KG1 (cell line): ENCODE measurements at regions not wholly inside any gene's neighbourhood (a gene's known extent, or its start where the extent isn't known, plus 50 kb on each side); places are given as distances from the start of the nearest gene placed in this dataset.
"Not testable (repeated sequence)": the region's sequence is repeated elsewhere in the genome, so short reads cannot be mapped to it uniquely, and the experiment has no call there.

ENCODE experiments used
- DNase-seq: peaks from one replicate; lab custom pipeline; 2025; lab: John Stamatoyannopoulos, UW

DNA sequence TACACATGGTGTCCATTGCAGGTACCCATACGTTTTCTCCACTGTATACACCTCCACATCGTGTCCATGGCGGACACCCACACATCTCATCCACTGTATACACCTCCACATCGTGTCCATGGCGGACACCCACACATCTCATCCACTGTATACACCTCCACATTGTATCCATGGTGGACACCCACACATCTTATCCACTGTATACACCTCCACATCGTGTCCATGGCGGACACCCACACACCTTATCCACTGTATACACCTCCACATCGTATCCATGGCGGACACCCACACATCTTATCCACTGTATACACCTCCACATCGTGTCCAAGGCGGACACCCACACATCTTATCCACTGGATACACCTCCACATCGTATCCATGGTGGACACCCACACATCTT is 50.4 kb upstream of the TTC34 start:
- not testable (repeated sequence) for DNase-seq

DNA sequence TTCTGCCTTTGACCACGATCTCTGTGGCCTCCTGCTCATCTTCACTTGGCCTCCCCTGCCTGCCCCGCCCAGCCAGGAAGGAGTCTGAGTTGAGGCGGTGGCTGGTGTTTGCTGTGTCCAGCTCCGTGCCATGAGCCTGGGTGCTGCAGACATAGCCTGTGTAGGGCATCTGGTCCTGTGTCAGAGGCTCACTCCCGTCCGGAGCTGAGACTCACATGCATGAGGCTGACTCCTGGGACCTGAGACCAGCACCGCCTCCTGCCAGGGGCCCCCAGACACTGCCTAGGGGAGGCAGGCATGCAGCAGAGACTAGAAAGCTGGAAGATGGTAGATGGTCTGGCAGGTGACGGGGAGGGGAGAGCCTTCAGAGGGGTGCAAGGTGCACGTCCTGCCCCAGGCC is 52.2 kb upstream of the TTC34 start:
- DNase-seq: no peak

DNA sequence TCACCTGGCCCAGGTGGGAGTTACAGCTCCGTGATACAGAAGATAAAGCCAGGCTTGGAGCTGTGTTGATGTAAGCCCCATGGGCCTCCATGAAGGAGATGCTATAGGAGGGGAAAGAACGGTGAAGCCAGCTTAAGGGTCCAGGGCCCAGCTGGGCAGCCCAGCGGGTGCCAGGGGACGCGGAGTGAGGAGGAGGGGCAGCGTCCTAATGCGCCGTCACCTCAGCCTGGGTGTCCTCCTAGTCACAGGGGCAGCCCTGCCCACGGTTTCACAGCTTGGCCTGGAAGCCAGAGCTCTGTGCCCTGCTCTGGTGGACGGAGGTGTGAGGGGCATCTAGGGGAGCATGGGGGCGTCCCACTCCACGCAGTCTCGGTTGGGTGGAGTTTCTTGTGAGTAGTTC is 52.7 kb upstream of the TTC34 start:
- no peak for DNase-seq

GRCh38 chr1:2854611-2855010 is 53.1 kb upstream of the TTC34 start:
- DNase-seq: no peak

- DNase-seq: no peak
Measured at GRCh38 chr1:2855206-2856065, 53.9 kb upstream of the TTC34 start.

GRCh38 chr1:2856066-2856390 is 54.5 kb upstream of the TTC34 start:
- no peak for DNase-seq

DNA sequence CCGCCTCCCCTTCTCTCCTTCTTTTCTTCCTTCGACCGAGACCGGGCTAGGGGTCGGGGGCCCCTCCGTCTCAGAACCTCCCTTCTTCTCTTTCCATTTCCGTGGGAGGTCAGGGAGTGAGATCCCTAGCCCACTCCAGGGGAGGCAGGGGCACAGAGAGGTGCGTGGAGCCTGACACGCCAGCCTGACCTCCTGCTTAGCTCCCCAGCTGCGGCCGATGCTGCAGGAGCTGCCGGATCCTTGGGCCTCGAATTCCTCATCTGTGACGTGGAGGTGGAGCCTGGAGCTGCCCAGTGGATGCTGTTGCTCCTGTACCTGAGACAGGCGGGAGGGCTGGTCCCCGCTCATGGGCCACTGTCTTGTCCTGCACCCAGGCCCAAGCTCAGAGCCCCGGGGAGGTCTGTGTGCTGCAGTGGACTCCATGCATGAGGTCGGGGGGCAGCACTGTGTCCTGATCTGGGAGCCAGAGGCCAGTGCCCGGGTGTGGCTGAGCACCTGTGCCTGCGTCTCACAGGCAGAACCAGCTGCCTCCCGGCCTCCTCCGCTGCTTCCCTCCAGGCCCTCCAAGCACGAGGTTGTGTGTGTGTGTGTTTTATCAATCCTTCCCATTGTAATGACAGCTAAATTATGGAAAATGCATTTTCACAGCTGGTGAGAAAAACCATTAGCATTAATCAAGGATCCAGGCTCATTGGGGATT is 55.3 kb upstream of the TTC34 start:
- no peak for DNase-seq

DNA sequence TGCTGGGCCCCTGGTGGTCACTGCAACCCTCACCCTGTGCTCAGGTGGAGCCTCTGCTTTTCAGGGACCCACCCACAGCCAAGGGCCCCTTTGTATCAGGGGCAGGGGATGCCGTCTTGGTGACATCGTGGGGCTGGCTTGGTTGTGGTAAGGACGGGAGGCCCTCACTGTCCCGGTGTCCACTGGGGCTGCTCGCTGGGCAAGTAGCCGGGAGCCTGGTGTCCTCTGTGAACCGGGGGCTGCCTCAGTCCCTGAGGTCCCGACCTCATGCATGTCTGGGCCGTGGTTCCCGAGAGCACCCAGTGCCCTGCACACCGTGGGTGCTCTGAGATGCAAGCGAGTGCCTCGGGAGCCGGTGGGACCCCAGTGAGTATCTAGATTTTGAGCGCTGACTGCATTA is 56.0 kb upstream of the TTC34 start:
- DNase-seq: no peak

GRCh38 chr1:2858676-2859075 is 57.2 kb upstream of the TTC34 start:
- DNase-seq: no peak

DNA sequence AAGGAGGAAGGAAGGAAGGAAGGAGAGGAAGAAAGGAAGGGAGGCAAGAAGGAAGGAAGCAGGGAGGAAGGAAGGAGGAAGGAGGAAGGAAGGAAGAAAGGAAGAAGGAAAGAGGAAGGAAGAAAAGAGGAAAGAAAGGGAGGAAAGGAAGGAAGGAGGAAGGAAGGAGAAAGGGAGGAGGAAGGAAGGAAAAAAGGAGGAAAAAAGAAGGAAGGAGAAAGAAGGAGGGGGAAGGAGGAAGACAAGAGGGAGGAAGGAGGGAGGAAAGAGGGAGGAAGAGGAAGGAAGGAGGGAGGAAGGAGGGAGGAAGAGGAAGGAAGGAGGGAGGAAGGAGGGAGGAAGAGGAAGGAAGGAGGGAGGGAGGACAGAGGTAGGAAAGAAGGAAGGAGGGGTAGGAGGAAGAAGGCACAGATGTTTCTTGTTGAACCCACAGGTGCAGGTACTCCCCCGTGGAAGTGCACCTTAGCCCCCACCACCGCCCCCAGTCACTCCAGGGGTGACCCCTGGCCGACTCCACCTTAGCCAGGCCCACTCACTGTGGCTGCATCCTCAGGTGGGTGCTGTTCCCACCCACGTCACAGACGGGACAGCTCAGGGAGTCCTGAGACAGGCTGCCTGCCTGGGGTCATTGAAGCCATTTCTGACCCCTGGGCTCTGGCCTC is 57.9 kb upstream of the TTC34 start:
- no peak for DNase-seq

- no peak for DNase-seq
Measured at GRCh38 chr1:2859881-2860430, 58.5 kb upstream of the TTC34 start.

DNA sequence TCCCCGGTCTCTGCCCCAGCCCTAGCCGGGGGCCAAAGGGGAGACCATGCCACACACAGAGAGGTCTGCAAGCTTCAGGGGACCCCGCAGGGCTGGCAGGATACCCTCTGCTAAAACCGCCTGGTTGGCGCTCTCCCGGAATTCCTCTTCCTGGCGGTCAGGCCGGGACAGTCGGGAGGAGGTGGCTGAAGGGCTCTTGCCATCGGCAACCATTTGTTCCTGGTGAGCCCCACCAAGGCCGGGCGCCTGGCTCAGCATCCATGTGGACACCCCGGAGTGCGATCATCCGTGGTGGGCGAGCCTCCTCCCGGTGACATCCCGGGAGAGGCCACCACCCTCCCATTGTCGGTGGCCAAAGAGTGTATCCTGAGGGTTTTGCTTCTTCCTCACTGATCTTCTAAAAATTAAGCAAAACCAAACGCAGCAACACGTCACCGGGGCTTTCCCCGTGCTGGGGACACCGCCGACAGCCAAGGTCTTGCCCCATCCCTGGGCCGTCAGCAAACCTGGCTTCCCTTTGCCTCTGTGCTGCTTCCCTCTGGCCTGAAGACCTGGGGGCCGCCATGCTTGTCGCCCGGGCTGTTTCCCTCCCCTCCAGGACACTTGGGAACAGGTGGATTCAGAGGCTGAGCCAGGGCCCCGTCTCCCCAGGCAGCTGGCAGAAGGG is 59.1 kb upstream of the TTC34 start:
- DNase-seq: no peak

DNA sequence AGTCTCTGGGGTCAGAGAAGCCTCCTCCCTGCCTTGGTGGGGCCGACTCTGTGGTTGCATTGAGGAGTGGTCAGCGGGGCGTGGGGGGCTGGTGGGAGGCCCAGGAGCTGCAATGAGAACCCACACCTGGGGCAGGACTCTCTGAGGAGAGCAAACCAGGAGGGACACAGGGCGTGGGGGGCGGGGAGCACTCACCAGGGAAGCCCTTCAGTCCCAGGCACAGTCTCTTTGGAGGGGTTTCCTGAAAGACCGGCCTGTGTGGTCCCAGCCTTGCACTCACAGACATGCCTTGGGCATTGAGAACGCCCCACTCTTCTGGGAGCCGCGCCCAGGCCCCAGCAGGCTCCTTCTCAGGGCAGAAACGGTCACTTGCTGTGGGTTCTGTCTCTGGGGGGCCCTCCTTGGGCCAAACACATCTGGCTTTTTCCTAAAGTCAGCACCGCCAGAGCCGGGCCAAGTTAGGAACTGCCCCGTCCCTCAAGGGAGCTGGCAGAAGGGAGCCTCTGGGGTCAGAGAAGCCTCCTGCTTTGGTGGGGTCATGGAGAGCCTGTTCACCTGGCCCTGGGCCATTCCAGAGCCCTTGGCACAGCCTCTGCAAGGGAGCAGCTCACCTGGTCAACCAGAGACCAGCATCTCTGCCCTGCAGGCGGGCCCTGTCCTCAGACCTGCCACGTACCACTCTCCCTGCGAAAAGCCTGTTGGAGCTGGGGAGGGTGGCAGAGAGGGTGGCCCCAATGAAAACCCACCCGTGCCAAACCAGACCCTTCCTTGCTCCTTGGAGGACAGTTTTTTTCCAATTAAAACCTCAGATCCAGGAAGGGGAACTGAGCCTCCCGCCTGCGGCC is 59.9 kb upstream of the TTC34 start:
- no peak for DNase-seq

- no peak for DNase-seq
Measured at GRCh38 chr1:2861988-2862813, 60.7 kb upstream of the TTC34 start.

DNA sequence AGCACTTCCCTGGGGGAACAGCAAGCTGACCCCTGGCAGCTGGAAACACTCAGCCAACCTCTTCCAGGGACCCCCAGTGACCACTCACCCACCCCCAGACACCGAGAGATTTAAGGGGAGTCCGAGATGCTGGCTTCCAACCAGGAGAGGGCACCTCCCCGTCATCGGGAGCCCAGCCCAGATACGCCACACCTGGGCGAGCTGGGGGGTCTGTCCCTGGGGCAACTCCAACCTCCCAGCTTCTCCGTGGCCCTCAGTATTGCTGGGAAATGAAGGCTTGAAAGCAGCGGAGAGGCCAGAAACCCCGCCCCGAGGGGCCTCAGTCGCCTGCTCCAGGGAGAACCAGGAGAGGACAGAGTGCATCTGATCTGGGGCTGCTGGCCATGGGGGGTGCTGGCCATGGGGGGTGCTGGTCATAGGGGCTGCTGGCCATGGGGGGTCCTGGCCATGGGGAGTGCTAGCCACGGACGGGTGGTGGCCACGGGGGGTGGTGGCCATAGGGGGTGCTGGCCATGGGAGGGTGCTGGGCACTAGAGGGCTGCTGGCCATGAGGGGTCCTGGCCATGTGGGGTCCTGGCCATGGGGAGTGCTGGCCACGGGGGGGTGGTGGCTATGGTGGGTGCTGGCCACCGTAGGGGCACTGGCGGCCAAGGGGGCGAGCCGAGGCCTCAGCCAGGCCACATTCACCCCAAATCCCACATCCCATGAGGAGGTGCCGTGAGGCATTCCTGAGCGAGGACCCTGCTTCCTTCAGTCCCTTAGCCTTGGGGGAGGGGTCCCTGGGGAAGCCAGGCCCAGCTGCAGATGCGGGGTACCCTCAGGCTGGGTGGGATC is 61.5 kb upstream of the TTC34 start:
- DNase-seq: no peak

DNA sequence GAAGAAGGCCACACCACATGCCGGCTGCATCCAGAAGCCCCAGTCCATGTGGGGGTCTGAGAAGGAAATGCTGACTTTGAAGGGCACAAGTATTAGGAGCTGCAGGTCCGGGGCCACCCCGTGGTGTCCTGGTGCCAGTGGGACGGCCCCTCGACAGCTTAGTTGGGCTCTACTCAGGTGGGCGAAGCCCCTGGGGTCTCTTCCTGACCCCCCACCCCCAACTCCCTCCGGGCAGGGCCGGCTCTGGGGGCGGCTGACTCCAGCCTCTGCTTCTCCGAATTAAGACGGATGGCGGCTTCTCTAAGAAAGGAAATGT is 62.1 kb upstream of the TTC34 start:
- no peak for DNase-seq

GRCh38 chr1:2864203-2864905 is 62.9 kb upstream of the TTC34 start:
- DNase-seq: no peak

- DNase-seq: no peak
Measured at GRCh38 chr1:2865000-2865399, 63.5 kb upstream of the TTC34 start.
